OCI-M2 (cell line): ENCODE measurements at regions not wholly inside any gene's neighbourhood (a gene's known extent, or its start where the extent isn't known, plus 50 kb on each side); places are given as distances from the start of the nearest gene placed in this dataset.
"Not testable (repeated sequence)": the region's sequence is repeated elsewhere in the genome, so short reads cannot be mapped to it uniquely, and the experiment has no call there.

Experiments used
- DNase-seq: peaks from one replicate; lab custom pipeline; 2025; ENCODE audit not compliant: unreplicated experiment; lab: John Stamatoyannopoulos, UW

DNA sequence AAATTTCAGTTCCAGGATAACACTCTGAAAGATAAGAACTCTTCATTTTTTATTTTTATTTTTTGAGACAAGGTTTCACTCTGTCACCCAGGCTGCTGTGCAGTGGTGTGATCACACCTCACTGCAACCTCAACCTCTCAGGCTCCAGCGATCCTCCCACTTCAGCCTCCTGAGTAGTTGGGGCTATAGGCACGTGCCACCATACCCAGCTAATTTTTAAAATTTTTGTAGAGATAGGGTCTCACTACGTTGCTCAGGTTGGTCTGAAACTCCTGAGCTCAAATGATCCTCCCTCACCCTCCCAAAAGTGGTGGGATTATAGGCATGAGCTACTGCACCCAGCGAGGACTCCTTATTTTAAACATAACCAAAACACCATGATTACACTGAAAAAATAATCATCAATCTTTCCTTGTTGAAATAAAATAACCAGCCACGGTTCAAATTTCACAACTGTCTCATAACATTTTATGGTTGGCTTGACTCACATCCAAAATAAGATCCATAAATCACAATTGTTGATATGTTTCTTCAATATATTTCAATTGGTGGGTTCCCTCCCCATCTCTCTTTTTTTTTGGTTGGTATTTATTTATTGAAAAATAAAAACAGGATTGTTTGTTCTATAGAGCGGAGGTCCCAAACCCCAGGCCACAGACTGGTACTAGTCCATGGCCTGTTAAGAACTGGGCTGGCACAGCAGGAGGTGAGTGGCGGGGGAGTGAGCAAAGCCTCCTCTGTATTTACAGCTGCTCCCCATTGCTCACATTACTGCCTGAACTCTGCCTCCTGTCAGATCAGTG, 60.1 kb upstream of the FAM171A1 start:
- no peak for DNase-seq

DNA sequence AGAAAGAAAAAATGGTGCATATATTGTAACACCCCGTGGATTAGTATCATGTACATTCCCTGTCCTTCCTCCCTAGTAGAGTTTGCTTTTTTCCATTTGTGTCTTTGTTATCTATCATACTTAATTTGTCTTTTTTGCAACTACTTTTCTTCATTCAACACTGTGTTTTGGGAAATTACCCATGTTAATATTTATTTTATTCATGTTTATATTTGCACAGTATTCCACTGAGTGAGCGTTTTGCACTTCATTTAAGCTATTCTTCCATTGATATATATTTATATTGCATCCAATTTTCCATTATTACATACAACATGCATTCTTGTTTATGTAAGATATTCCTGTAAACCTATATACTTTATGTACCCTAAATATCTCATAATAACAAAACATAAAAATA, 57.6 kb upstream of the FAM171A1 start:
- DNase-seq: no peak

DNA sequence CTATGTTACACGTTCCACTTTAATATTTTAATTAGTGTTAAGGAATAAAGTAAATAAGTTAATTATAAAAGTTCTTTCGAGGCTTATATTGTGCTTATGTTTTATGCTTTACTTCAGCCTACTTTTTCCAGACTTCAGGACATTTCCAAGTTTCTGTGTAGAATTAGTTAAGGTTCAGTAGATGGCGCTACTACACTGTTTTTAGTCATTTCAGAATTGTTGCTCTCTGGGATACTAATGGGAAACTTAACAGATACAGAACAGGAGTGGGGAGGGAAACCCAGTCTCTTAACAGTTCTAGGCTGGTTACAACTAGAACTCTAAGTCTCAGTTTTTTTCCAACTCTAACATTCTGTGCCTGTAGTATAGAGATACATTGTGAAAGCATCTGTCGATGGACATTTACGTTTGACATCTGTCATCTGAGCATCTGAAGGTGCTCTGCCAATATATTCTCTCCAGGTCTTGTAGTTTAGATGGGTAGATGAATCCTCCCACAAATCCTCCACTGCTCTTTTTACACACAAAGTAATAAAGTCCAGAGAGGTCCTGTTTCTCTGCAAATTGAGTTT, 56.8 kb upstream of the FAM171A1 start:
- peak; percentile 15 for DNase-seq

DNA sequence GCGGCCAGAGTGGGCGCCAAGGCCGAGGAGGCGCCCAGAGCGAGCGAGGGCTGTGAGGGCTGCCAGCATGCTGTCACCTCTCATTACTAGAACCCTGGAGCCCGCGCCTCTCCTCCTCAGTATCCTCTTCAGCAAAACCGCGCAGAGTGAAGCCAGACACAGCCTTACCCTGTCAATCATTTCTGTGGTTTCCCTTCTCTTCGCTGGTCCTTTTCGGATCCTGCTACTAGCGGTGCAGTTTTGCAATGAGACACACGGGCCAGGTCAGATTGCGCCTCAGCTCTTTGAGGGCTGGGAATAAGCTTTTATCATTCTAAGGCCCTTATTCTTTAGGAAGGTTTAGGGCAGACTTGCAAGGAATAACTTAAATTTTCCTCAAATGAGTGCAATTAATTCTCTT, 55.5 kb upstream of the FAM171A1 start:
- DNase-seq: no peak

GRCh38 chr10:15426115-15426514, 55.0 kb upstream of the FAM171A1 start:
- no peak for DNase-seq

DNA sequence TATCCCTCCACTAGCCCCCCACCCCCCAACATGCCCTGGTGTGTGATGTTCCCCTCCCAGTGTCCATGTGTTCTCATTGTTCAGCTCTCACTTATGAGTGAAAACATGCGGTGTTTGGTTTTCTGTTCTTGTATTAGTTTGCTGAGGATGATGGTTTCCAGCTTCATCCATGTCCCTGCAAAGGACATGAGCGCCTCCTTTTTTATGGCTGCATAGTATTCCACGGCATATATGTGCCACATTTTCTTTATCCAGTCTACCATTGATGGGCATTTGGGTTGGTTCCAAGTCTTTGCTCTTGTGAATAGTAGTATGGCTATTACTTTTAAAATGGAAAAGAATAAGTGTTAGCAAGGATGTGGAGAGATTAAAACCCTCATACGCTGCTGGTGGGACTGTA, 50.8 kb upstream of the FAM171A1 start:
- DNase-seq: not testable (repeated sequence)
